ENCODE measurements at regions not wholly inside any gene's neighbourhood (a gene's known extent, or its start where the extent isn't known, plus 50 kb on each side); places are given as distances from the start of the nearest gene placed in this dataset.

- no peak for TF ChIP-seq CTCF (IDR thresholded peaks at IDR 0.05; ENCODE audit: insufficient read depth, low read depth, low read length)
- no peak for TF ChIP-seq EZH2 (IDR thresholded peaks at IDR 0.05; ENCODE audit: insufficient read depth, low read length)
These were observed 394.4 kb downstream of the QKI start for GRCh38 chr6:163808871-163809270.
